GM10248 (cell line): ENCODE measurements at regions not wholly inside any gene's neighbourhood (a gene's known extent, or its start where the extent isn't known, plus 50 kb on each side); places are given as distances from the start of the nearest gene placed in this dataset.

ENCODE experiments used
- CTCF ChIA-PET: fragments of 300-600 bp; sonication (Branson Sonifier 250); formaldehyde crosslinking; extraction: SDS; loops from one replicate; lab custom pipeline; 2021; ENCODE audit warnings: antibody characterized with exemption; lab: Yijun Ruan, JAX
- POLR2A ChIA-PET: fragments of 350-650 bp; sonication (Branson Sonifier 250); formaldehyde crosslinking; extraction: SDS; loops from one replicate; lab custom pipeline; 2020; ENCODE audit warnings: antibody characterized with exemption; lab: Yijun Ruan, JAX
- DNase-seq: peaks from one replicate; pipeline ENCODE4 v3.0.0; 2012; ENCODE audit errors: extremely low spot score
- CTCF ChIP-seq: IDR thresholded peaks from 2 replicates; pipeline ENCODE4 v1.5.1; 2012; ENCODE audit warnings: mild to moderate bottlenecking, low read depth; ENCODE audit errors: extremely low read depth, missing control alignments, control extremely low read depth

- POLR2A ChIA-PET: no interaction called here
- CTCF ChIA-PET: interaction anchor here (1.7 kb wide), 1 partner anchor 8 kb away, joined by 13 read pairs; no protein-coding TSS in a partner anchor
- DNase-seq: no peak
- no peak for TF ChIP-seq CTCF
Observed at GRCh38 chr17:72565006-72565405, 444.2 kb downstream of the SOX9 start.

GRCh38 chr17:72565758-72566157 lies 444.9 kb downstream of the SOX9 start:
- no peak for DNase-seq
- no peak for TF ChIP-seq CTCF
- CTCF ChIA-PET: interaction anchor here (0.9 to 1.7 kb wide), 2 partner anchors 9 to 502 kb away, joined by 3 to 13 read pairs; no protein-coding TSS in a partner anchor
- POLR2A ChIA-PET: no interaction called here

- no peak for TF ChIP-seq CTCF
- no peak for DNase-seq
- ChIA-PET CTCF (interaction anchor here (1.9 kb wide), 1 partner anchor 10 kb away, joined by 7 read pairs; no protein-coding TSS in a partner anchor), POLR2A (no interaction called here)
Observed at GRCh38 chr17:72566671-72567484, 446.1 kb downstream of the SOX9 start.

GRCh38 chr17:72567774-72568173 lies 447.0 kb downstream of the SOX9 start:
- POLR2A ChIA-PET: no interaction called here
- TF ChIP-seq CTCF: no peak
- no peak for DNase-seq
- CTCF ChIA-PET: interaction anchor here (0.9 to 1.9 kb wide), 2 partner anchors 8 to 11 kb away, joined by 4 to 7 read pairs; no protein-coding TSS in a partner anchor

- POLR2A ChIA-PET: no interaction called here
- CTCF ChIA-PET: interaction anchor here (1.2 to 1.9 kb wide), 2 partner anchors 9 to 12 kb away, joined by 3 to 15 read pairs; no protein-coding TSS in a partner anchor
- no peak for DNase-seq
- no peak for TF ChIP-seq CTCF
Observed at GRCh38 chr17:72569148-72569946, 448.5 kb downstream of the SOX9 start.

- ChIA-PET POLR2A (no interaction called here), CTCF (interaction anchor here (2.2 kb wide), 1 partner anchor 12 kb away, joined by 8 read pairs; no protein-coding TSS in a partner anchor)
- no peak for TF ChIP-seq CTCF
- DNase-seq: no peak
Observed at GRCh38 chr17:72571813-72572396, 451.1 kb downstream of the SOX9 start.
